GM06990 (cell line): ENCODE measurements at regions not wholly inside any gene's neighbourhood (a gene's known extent, or its start where the extent isn't known, plus 50 kb on each side); places are given as distances from the start of the nearest gene placed in this dataset.

Source experiments
- DNase-seq: peaks from one replicate; pipeline ENCODE4 v3.0.0-alpha.2; 2011; ENCODE audit not compliant: insufficient read length; ENCODE audit errors: extremely low read depth
- H3K27me3 ChIP-seq: replicated peaks from 2 replicates; pipeline ENCODE4 v1.6.0; 2011; ENCODE audit warnings: low read length; ENCODE audit not compliant: control insufficient read depth, insufficient read depth
- H3K36me3 ChIP-seq: 2 replicates; pipeline ENCODE4 v1.5.1; 2011; ENCODE audit warnings: low read length; ENCODE audit not compliant: control insufficient read depth, insufficient read depth
- H3K4me3 ChIP-seq: replicated peaks from 2 replicates; pipeline ENCODE4 v1.5.1; 2011; ENCODE audit warnings: low read depth, mild to moderate bottlenecking, control low read depth, low read length
- TF ChIP-seq, protein P1 (sequence below): IDR thresholded peaks from 2 replicates; pipeline ENCODE4 v1.5.1; 2011; ENCODE audit warnings: low read length, control low read depth, mild to moderate bottlenecking, inconsistent platforms; ENCODE audit not compliant: insufficient read depth, poor library complexity, severe bottlenecking

DNA sequence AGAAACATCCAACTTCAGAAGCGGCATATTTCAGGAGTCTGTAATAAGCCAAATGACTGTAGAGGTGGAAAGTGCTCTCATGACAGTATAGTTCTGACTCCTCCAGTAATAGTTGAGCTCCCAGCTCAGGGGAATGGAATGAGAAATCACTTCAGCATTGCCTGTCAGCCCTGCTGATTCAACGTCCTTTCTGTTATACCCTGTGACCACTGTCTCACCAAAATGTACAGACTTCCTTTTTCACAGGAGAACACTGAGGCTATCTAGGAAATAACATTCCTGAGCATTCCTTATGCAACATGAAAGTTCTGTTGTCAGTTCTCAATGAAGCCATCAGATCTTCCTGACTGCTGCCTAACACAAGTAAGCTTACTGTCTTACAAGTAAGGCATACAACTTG, 284.5 kb upstream of the MME start:
- Histone ChIP-seq H3K36me3 (no peaks in the 10 kb centered on the region), H3K4me3 (no peak overlapping the region), H3K27me3 (no peaks in the 10 kb centered on the region)
- TF ChIP-seq, protein P1, sequence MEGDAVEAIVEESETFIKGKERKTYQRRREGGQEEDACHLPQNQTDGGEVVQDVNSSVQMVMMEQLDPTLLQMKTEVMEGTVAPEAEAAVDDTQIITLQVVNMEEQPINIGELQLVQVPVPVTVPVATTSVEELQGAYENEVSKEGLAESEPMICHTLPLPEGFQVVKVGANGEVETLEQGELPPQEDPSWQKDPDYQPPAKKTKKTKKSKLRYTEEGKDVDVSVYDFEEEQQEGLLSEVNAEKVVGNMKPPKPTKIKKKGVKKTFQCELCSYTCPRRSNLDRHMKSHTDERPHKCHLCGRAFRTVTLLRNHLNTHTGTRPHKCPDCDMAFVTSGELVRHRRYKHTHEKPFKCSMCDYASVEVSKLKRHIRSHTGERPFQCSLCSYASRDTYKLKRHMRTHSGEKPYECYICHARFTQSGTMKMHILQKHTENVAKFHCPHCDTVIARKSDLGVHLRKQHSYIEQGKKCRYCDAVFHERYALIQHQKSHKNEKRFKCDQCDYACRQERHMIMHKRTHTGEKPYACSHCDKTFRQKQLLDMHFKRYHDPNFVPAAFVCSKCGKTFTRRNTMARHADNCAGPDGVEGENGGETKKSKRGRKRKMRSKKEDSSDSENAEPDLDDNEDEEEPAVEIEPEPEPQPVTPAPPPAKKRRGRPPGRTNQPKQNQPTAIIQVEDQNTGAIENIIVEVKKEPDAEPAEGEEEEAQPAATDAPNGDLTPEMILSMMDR, result no peak
- DNase-seq, result no peak

- Histone ChIP-seq H3K36me3 (no peaks in the 10 kb centered on the region), H3K27me3 (no peaks in the 10 kb centered on the region), H3K4me3 (no peak overlapping the region)
- DNase-seq, result no peak
- TF ChIP-seq, protein P1, result no peak
Observed at GRCh38 chr3:154794814-154795445, 285.2 kb upstream of the MME start.

GRCh38 chr3:154794391-154794790, 285.7 kb upstream of the MME start:
- TF ChIP-seq, protein P1, result no peak
- Histone ChIP-seq H3K4me3 (no peak overlapping the region), H3K36me3 (no peaks in the 10 kb centered on the region), H3K27me3 (no peaks in the 10 kb centered on the region)
- DNase-seq, result no peak

DNA sequence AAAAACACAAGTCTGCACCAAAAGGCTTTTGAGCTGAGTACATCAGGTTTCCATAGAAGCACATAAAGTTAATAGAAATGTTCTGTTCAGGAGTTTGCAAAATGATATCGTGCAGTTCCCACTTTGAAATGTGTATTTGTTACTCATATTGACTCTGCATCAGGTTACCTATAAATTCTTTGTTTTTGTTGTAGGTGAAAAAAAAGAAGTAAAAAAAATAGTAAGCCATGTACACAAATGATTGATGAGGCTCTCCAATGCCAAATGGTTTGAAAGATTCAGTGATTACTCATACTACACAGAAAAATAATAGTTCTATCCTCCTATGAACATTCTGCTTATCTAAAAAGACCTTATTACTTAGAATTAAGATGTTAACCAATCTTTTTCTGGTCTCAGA, 287.3 kb upstream of the MME start:
- no peak for DNase-seq
- TF ChIP-seq, protein P1, result no peak
- no peaks in the 10 kb centered on the region for H3K36me3 ChIP-seq

GRCh38 chr3:154791611-154792010, 288.5 kb upstream of the MME start:
- H3K36me3 ChIP-seq, result no peaks in the 10 kb centered on the region
- TF ChIP-seq, protein P1, result no peak
- H3K4me3 ChIP-seq, result no peak overlapping the region
- no peaks in the 10 kb centered on the region for H3K27me3 ChIP-seq
- DNase-seq, result no peak

More for the DNA sequence above, 287.3 kb upstream of the MME start:
- H3K4me3 ChIP-seq, result no peak overlapping the region
- H3K27me3 ChIP-seq, result no peaks in the 10 kb centered on the region

GRCh38 chr3:154786724-154787123, 293.4 kb upstream of the MME start:
- no peak for DNase-seq
- no peaks in the 10 kb centered on the region for H3K36me3 ChIP-seq
- no peaks in the 10 kb centered on the region for H3K27me3 ChIP-seq
- no peak overlapping the region for H3K4me3 ChIP-seq
- TF ChIP-seq, protein P1, result no peak
